ENCODE measurements at regions not wholly inside any gene's neighbourhood (a gene's known extent, or its start where the extent isn't known, plus 50 kb on each side); places are given as distances from the start of the nearest gene placed in this dataset.
"Not testable (repeated sequence)": the region's sequence is repeated elsewhere in the genome, so short reads cannot be mapped to it uniquely, and the experiment has no call there.

DNA sequence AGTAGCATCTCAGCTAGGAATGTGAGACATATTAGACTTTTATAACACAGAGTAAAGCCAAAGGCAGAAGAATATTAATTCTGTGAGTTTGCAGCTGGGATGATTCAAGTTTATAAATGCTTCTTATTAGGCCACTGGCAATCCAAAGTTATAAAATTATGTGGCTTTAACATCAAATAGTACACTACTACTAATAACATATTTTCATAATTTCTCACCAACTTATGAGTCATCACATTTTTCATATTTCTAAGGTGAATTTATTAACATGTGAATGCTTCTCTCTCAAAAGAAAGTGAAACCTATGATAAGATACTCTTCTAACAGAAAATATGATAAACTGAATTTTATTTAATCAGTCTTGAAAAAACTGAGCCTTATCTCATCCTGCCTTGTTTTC lies 1348.2 kb upstream of the ALCAM start:
- DNase-seq (ENCODE audit: low spot score in 2 of 2) (no peak), FAIRE-seq (no peak)

GRCh38 chr3:104031598-104031997 lies 1335.1 kb upstream of the ALCAM start:
- no peak for DNase-seq (ENCODE audit: low spot score in 2 of 2)
- FAIRE-seq, result no peak

- DNase-seq (ENCODE audit: low spot score in 2 of 2) (no peak), FAIRE-seq (no peak)
These were observed 1334.4 kb upstream of the ALCAM start for GRCh38 chr3:104032283-104032682.

DNA sequence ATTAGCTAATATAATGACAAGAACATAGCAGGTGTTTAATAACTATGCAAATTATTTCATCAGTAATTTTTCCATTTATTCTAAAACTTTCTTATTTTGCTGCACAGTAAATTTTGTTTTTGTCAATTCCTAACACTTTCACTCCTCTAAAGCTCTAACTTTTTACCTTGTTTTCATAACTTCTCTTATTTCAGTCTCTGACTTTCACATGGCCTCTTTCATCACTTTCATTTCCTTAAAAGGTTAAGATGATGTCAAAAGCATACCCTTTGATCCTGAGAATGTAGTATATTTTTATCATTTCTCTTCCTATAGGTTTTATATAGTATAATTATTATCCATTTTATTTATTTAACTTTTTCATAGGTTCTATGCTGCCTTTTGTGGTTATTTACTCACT lies 1325.8 kb upstream of the ALCAM start:
- no peak for DNase-seq (ENCODE audit: low spot score in 2 of 2)
- no peak for FAIRE-seq

DNA sequence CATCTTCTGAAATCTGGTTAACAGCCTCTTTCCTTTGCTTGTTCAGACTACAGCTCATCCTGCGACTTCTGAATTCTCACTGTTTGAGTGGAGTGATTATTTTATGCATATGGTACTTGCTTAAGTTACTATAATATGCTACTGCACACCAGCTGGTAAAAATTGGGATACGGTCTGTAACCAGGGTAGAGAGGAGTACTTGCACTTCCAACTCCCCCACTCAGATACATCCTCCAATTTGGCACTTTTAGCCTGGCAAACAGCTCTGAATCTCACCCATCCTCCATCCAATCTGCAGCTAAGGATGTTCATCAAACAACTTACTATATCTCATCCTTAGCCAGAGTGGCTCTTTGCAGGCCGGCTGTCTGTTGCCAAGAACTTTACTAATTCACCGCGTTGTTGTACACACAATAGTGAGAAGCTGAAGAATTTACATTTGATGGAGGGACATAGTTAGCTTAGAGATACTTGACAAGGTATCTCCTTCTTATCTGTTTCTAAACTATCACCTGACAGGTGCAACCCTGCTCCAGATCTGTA lies 1323.6 kb upstream of the ALCAM start:
- not testable (repeated sequence) for FAIRE-seq; DNase-seq (ENCODE audit: low spot score in 2 of 2)

- no peak for DNase-seq (ENCODE audit: low spot score in 2 of 2)
- FAIRE-seq, result no peak
These were observed 1322.7 kb upstream of the ALCAM start for GRCh38 chr3:104044002-104044401.

DNA sequence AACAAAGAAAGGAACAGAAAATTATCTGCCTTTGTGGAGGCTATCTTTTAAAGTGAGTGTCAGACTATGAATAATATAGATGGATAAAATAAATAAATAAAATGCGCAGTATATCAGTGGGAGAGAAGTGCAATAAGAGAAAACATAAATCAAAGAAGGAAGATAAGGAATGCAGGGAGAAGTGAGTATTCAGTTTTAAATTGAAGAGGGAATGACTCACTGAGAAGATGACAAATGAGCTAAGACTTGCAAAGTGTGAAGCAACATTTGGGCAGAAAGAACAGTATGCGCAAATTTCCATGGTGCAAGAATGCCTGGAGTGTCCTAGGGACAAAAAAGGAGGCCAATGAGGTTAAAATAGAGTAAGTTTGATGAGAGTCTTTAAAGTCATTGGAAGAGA lies 1300.1 kb upstream of the ALCAM start:
- DNase-seq (ENCODE audit: low spot score in 2 of 2), result no peak
- FAIRE-seq, result no peak

DNA sequence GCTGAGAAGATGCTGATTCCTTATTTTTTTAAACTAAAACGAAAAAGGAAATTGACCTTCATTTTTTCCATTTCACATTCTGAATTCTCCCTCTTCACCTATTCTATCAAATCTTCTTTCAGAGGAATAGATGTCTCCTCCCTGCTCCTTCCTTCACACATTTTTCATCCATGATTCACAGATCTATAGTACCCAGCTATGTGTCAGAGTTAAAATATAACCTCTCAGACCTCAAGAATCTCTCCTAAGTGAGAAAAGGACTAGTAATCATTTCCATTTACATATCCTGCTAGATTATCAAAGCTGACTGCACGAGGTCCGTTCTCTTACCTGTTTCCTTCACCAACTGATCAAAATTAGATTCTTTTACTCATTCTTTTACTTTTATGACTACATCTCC lies 1297.6 kb upstream of the ALCAM start:
- FAIRE-seq, result no peak

GRCh38 chr3:104070906-104071305 lies 1295.8 kb upstream of the ALCAM start:
- no peak for FAIRE-seq

More for the DNA sequence above, 1297.6 kb upstream of the ALCAM start:
- no peak for DNase-seq (ENCODE audit: low spot score in 2 of 2)

DNA sequence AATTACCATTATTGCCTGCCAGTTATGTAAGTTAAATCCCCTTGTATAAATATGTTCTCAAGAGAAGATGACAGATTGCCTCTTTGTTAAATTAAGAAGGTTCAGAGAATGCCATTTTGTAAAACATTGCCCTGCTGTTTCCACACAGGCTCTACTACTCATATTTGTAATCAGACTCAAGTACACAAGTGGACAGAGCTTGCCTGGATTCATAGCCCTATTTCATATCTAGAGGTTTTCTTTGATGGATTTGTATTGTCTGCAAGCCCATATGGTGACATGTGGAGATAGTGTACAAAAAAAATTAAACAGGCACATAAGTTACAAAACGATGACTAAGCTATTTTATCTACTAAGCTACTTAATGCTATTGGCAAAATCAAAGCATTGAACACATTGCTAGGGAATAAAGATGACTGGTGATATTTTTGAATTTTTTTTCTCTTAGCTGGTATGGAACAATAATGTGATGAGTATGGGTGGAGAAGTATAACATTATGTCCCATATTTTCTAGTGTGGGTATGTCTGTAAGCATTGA lies 1286.6 kb upstream of the ALCAM start:
- FAIRE-seq (no peak), DNase-seq (ENCODE audit: low spot score in 2 of 2) (no peak)

More at GRCh38 chr3:104070906-104071305, 1295.8 kb upstream of the ALCAM start:
- no peak for DNase-seq (ENCODE audit: low spot score in 2 of 2)

GRCh38 chr3:104088738-104089137 lies 1278.0 kb upstream of the ALCAM start:
- DNase-seq (ENCODE audit: low spot score in 2 of 2) (no peak), FAIRE-seq (no peak)

DNA sequence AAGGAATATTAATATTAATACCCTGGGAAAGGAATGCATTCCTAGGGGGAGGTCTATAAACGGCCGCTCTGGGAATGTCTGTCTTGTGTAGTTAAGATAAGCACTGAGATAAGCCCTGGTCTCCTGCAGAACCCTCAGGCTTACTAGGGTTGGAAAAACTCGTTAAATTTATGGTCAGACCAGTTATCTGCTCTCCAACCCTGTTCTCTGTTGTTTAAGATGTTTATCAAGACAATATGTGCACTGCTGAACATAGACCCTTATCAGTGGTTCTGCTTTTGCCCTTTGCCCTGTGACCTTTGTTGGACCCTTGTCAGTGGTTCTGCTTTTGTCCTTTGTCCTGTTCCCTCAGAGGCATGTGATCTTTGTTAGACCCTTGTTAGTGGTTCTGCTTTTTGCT lies 1276.7 kb upstream of the ALCAM start:
- not testable (repeated sequence) for FAIRE-seq; DNase-seq (ENCODE audit: low spot score in 2 of 2)

- DNase-seq (ENCODE audit: low spot score in 2 of 2) (no peak), FAIRE-seq (no peak)
These were observed 1265.0 kb upstream of the ALCAM start for GRCh38 chr3:104101736-104102135.

DNA sequence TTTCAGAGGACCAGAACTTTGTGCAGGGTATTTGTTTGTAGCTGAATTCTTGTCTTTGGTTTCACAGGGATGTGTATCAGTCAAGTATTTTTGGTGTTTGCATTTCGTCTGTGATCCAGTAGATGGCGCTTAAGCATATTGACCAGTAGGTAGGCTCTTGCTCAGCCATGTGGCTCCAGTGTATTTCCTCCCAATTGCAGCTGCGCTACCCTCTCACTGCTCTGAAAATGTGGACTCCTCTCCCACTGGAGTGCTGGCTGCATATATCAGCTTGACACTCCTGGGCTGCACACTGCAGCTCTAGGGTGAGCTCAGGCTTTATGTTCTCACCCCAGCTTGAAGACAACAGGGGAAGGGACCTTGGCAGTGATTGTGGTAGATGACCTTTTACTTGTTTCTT lies 1264.3 kb upstream of the ALCAM start:
- FAIRE-seq (no peak), DNase-seq (ENCODE audit: low spot score in 2 of 2) (no peak)

DNA sequence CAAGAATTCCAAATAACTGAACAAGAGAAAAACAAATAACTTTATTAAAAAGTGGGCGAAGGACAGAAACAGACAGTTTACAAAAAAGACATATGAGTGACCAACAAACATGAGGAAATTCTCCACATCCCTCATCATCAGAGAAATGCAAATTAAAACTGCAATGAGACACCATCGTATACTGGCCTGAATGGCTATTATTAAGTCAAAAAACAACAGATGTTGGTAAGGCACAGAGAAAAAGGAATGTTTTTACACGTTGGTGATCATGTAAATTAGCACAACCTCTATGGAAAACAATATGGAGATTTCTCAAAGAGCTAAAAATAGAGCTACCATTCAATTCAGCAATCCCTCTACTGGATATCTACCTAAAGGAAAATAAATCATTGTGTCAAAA lies 1260.4 kb upstream of the ALCAM start:
- no peak for DNase-seq (ENCODE audit: low spot score in 2 of 2)
- FAIRE-seq, result no peak

GRCh38 chr3:104108522-104108921 lies 1258.2 kb upstream of the ALCAM start:
- FAIRE-seq (no peak), DNase-seq (ENCODE audit: low spot score in 2 of 2) (no peak)

- DNase-seq (ENCODE audit: low spot score in 2 of 2) (no peak), FAIRE-seq (no peak)
These were observed 1240.2 kb upstream of the ALCAM start for GRCh38 chr3:104126463-104126862.

GRCh38 chr3:104126864-104127553 lies 1239.7 kb upstream of the ALCAM start:
- FAIRE-seq (no peak), DNase-seq (ENCODE audit: low spot score in 2 of 2) (no peak)

GRCh38 chr3:104127830-104128229 lies 1238.9 kb upstream of the ALCAM start:
- DNase-seq (ENCODE audit: low spot score in 2 of 2) (no peak), FAIRE-seq (no peak)

GRCh38 chr3:104132566-104133403 lies 1233.9 kb upstream of the ALCAM start:
- no peak for FAIRE-seq
- DNase-seq (ENCODE audit: low spot score in 2 of 2), result no peak

- no peak for DNase-seq (ENCODE audit: low spot score in 2 of 2)
These were observed 1233.1 kb upstream of the ALCAM start for GRCh38 chr3:104133630-104134029.

More at GRCh38 chr3:104133630-104134029, 1233.1 kb upstream of the ALCAM start:
- no peak for FAIRE-seq
